LNCaP clone FGC (cell line): ENCODE measurements at regions not wholly inside any gene's neighbourhood (a gene's known extent, or its start where the extent isn't known, plus 50 kb on each side); places are given as distances from the start of the nearest gene placed in this dataset.
A peak's percentile ranks its signal among the peaks of the same experiment; 100 is the strongest.

Source experiments
- DNase-seq: peaks from one replicate; pipeline ENCODE4 v3.0.0-alpha.2; 2011; ENCODE audit warnings: low read depth
- H3K4me3 ChIP-seq: 2 replicates; pipeline ENCODE4 v1.5.1; 2011; ENCODE audit warnings: mild to moderate bottlenecking, low read depth, low read length, control low read depth
- TF ChIP-seq, protein P1 (sequence below): IDR thresholded peaks from 2 replicates; pipeline ENCODE4 v1.5.1; 2012; ENCODE audit warnings: mild to moderate bottlenecking; ENCODE audit not compliant: control insufficient read depth, insufficient read depth; ENCODE audit errors: extremely low read depth

DNA sequence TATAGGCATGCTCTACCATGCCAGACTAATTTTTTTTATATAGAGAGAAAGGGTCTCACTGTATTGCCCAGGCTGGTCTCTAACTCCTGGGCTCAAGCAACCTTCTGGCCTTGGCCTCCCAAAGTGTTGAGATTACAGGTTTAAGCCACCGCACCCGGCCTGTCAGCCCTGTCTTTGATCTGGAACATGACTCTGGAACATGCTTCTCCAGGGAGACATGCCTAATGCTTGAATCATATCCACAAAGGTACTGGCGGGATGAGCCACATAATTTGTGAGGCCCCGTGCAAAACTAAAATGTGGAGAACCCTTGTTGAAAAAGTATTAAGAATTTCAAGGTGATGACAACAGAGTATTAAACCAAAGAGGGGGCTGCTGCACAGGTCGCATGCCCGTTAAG, 282.8 kb downstream of the ARHGAP12 start:
- no peak for DNase-seq
- H3K4me3 ChIP-seq = no peak overlapping the region
- TF ChIP-seq, protein P1, sequence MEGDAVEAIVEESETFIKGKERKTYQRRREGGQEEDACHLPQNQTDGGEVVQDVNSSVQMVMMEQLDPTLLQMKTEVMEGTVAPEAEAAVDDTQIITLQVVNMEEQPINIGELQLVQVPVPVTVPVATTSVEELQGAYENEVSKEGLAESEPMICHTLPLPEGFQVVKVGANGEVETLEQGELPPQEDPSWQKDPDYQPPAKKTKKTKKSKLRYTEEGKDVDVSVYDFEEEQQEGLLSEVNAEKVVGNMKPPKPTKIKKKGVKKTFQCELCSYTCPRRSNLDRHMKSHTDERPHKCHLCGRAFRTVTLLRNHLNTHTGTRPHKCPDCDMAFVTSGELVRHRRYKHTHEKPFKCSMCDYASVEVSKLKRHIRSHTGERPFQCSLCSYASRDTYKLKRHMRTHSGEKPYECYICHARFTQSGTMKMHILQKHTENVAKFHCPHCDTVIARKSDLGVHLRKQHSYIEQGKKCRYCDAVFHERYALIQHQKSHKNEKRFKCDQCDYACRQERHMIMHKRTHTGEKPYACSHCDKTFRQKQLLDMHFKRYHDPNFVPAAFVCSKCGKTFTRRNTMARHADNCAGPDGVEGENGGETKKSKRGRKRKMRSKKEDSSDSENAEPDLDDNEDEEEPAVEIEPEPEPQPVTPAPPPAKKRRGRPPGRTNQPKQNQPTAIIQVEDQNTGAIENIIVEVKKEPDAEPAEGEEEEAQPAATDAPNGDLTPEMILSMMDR = no peak

DNA sequence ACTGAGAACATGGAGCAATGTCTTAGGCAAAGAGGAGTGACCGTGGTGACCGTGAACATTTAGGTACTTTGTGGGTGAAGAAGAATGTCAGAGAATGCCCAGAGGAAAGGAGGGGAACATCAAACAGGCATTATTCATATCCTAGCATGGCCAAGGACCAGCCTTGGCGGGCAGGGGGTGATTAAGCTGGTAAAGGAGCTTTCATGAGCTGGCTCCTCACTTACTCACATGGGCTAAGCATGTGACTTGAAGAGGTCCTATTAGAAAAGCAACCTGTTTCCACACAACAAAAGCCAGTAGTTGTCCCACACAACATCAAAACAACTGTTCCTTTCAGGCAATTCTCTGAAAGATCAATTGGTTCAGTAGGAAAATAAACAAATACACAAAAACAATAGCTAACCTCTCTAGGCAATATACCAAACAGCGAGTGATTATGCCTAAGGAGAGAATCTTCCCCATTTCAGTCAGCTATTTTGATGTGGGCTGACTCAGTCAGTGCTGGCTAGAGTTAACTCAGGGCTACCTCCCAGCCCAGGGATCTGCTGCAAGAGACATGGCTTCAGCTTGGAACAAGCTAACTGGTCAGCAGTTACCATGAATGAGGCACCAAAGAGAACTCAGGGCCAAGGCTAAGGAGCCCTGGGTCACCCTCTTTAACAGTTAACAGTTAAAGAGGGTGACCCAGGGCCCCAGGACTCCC, 283.5 kb downstream of the ARHGAP12 start:
- TF ChIP-seq, protein P1 = no peak
- DNase-seq = no peak

DNA sequence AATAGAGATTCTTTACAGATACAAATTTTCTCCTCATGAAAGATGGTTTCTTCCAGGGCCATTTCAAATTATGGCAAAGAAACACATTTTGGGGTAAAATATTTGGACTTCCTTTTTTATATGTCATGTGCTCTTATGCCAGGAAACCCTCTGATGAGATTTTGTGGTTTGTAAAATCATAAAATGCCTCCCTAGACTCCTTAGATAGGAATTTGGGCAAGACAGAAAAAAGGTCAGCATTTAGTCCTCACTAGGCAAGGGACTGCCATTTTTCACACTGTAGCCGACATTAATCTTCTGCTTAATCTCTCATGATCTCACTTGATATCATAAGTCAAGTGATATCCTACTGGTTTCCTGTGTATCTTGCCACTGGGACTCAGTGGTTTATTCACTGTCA, 286.4 kb downstream of the ARHGAP12 start:
- TF ChIP-seq, protein P1 = no peak
- H3K4me3 ChIP-seq = no peak overlapping the region
- DNase-seq = no peak

More for the DNA sequence above, 283.5 kb downstream of the ARHGAP12 start:
- H3K4me3 ChIP-seq = no peak overlapping the region

DNA sequence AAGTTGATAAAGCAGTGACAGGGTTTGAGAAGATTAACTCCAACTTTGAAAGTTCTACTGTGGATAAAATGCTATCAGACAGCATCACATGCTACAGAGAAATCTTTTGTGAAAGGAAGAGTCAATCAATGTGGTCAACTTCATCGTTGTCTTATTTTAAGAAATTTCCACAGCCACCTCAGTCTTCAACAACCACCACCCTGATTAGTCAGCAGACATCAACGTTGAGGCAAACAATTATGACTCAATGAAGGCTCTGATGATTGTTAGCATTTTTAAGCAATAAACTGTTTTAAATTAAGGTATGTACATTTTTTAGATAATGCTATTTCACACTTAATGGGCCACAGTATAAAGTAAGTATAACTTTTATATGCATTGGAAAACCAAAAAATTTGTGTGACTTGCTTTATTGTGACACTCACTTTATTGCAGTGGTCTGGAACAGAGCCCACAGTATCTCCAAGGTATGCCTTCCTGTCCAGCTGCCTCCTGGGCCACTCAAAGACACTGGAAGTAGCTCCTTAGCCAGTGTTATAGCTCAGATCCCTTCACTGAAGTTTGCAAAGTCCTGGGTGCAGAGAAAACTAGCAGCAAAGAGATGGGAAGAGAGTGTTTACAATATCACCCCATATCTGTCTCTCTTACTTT, 293.1 kb downstream of the ARHGAP12 start:
- no peak overlapping the region for H3K4me3 ChIP-seq
- no peak for DNase-seq

DNA sequence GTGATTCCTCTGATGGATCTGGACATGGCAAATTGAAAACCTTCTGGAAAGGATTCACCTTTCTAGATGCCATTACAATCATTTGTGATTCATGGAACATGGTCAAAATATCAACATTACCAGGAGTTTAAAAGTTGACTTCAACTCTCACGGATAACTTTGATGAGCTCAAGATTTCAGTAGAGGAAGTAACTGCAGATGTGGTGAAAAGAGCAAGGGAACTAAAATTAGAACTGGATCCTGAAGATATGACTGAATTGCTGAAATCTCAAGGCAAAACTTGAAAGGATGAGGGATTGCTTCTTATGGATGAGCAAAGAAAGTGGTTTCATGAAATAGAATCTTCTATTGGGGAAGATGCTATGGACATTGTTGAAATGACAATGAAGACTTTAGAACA, 293.6 kb downstream of the ARHGAP12 start:
- TF ChIP-seq, protein P1 = no peak
- DNase-seq = no peak
- H3K4me3 ChIP-seq = no peak overlapping the region

More for the DNA sequence above, 293.1 kb downstream of the ARHGAP12 start:
- TF ChIP-seq, protein P1 = no peak

DNA sequence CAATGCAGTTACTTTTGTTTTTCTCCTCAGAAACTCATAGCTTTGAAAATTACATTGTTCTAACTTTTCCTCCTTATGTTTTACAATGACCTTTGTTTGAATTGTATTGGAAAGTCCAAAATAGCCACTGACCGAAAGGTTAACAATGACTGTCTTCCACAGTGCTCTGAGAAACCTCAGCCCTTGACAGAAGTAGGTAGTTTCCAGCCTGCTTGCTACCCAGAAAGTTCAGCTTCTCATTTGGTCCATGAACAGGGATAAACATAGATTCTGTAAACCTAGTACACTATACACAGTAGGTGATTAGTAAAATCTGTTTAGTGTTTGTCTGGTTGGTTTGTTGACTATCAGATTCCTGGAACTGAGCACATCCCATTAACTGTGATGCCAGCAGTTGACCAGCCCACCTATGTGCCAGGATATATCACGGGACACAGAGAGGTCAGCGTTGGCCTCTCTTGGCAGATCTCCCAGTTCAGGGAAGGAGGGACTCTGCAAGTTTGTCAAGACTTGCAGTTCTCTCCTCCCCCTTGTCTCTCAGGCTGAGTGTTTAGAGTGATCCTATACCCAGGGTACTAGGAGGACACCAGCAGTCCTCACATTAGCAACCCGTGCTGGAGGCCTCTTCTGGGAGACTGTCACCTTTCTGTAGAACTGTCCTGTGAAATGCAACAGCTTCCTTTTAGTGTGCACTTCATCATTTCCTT, 297.6 kb downstream of the ARHGAP12 start:
- TF ChIP-seq, protein P1 = no peak
- DNase-seq = peak; percentile 25

More for the DNA sequence above, 297.6 kb downstream of the ARHGAP12 start:
- no peak overlapping the region for H3K4me3 ChIP-seq
